ENCODE measurements at regions not wholly inside any gene's neighbourhood (a gene's known extent, or its start where the extent isn't known, plus 50 kb on each side); places are given as distances from the start of the nearest gene placed in this dataset.

DNA sequence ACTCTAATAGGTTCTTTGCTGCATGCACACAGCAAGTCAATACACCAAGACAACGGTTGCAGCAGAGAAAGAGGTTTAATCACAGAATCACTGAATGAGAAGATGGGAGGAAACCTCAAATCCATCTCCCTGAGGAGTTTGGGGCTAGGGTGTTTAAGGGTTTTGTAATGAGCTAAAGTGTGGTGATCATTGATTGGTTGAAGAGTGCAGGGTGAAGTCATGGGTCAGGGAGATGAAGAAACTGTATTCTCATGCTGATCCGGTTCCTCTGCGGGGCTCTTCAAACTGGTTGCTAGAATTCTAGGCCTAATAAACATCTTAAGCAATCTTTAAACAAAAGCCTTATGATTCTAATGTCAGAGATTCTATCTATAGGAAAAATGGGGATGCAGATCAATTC, 432.5 kb upstream of the FAM47C start:
- no peaks in the 10 kb centered on the region for H3K27me3 ChIP-seq (replicated peaks; ENCODE audit: insufficient read depth)
- no peaks in the 10 kb centered on the region for H3K9me3 ChIP-seq
- 78% methylated on average over 3 of the region's 3 CpGs for WGBS
- H3K4me3 ChIP-seq: no peak overlapping the region
- DNase-seq (ENCODE audit: low spot score): no peak
- TF ChIP-seq, protein P1, sequence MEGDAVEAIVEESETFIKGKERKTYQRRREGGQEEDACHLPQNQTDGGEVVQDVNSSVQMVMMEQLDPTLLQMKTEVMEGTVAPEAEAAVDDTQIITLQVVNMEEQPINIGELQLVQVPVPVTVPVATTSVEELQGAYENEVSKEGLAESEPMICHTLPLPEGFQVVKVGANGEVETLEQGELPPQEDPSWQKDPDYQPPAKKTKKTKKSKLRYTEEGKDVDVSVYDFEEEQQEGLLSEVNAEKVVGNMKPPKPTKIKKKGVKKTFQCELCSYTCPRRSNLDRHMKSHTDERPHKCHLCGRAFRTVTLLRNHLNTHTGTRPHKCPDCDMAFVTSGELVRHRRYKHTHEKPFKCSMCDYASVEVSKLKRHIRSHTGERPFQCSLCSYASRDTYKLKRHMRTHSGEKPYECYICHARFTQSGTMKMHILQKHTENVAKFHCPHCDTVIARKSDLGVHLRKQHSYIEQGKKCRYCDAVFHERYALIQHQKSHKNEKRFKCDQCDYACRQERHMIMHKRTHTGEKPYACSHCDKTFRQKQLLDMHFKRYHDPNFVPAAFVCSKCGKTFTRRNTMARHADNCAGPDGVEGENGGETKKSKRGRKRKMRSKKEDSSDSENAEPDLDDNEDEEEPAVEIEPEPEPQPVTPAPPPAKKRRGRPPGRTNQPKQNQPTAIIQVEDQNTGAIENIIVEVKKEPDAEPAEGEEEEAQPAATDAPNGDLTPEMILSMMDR (IDR thresholded peaks at IDR 0.05): no peak
- TF ChIP-seq POLR2A (IDR thresholded peaks at IDR 0.05) (no peak), POLR2AphosphoS5 (IDR thresholded peaks at IDR 0.05) (no peak)
- H3K4me1 ChIP-seq (replicated peaks): no peaks in the 10 kb centered on the region
- no peaks in the 10 kb centered on the region for H3K36me3 ChIP-seq
- intact Hi-C loops (cut with DNase I): no loop called here
- H3K27ac ChIP-seq: no peak overlapping the region

DNA sequence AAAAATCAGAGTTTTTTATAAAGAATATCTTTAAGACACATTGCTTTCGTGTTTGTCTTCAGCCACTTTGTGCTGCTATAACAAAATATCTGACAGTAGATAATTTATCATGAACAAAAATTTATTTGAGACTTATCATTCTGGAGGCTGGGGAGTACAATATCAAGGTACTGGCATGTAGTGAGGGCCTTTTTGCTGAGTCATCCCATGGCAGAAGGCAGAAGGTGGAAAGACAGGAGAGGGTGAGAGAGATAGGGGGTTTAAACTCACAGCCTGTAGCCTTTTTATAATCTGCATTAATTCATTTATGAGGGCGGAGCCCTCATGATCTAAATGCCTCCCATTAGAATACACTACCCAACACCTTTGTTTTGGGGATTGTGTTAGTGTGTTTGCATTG, 431.2 kb upstream of the FAM47C start:
- DNase-seq (ENCODE audit: low spot score): no peak
- no peaks in the 10 kb centered on the region for H3K36me3 ChIP-seq
- H3K4me3 ChIP-seq: no peak overlapping the region
- H3K4me1 ChIP-seq (replicated peaks): no peaks in the 10 kb centered on the region
- no peak overlapping the region for H3K27ac ChIP-seq
- intact Hi-C loops (cut with DNase I): no loop called here
- no peaks in the 10 kb centered on the region for H3K9me3 ChIP-seq
- TF ChIP-seq, protein P1 (IDR thresholded peaks at IDR 0.05): no peak
- TF ChIP-seq POLR2AphosphoS5 (IDR thresholded peaks at IDR 0.05) (no peak), POLR2A (IDR thresholded peaks at IDR 0.05) (no peak)
- WGBS: 89% methylated on average over 2 of the region's 2 CpGs
- H3K27me3 ChIP-seq (replicated peaks; ENCODE audit: insufficient read depth): no peaks in the 10 kb centered on the region

DNA sequence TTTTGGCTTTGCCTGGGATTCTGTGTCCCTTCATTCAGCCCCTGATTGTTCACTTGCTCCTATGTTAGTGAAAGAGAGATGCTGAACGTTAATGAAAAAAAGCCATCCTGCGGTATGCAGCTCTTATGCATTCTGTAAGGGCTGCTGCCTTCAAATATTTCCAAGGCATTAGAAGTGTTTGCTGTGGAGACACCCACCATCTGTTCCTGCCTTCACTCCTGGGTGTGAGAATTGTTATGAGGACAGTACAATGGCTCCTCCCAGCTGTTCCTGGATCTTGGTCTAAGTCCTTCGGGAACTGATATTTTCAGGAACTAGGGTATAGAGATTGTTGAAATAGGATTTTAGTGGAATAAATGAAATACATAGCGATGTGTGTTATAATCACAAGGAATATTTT, 427.1 kb upstream of the FAM47C start:
- intact Hi-C loops (cut with DNase I): no loop called here
- WGBS: 84% methylated on average over 4 of the region's 4 CpGs
- TF ChIP-seq POLR2A (IDR thresholded peaks at IDR 0.05) (no peak), POLR2AphosphoS5 (IDR thresholded peaks at IDR 0.05) (no peak)
- TF ChIP-seq, protein P1 (IDR thresholded peaks at IDR 0.05): no peak
- Histone ChIP-seq H3K36me3 (no peaks in the 10 kb centered on the region), H3K9me3 (no peaks in the 10 kb centered on the region), H3K27ac (no peak overlapping the region), H3K4me1 (replicated peaks) (no peaks in the 10 kb centered on the region), H3K27me3 (replicated peaks; ENCODE audit: insufficient read depth) (no peaks in the 10 kb centered on the region), H3K4me3 (no peak overlapping the region)
- DNase-seq (ENCODE audit: low spot score): no peak

DNA sequence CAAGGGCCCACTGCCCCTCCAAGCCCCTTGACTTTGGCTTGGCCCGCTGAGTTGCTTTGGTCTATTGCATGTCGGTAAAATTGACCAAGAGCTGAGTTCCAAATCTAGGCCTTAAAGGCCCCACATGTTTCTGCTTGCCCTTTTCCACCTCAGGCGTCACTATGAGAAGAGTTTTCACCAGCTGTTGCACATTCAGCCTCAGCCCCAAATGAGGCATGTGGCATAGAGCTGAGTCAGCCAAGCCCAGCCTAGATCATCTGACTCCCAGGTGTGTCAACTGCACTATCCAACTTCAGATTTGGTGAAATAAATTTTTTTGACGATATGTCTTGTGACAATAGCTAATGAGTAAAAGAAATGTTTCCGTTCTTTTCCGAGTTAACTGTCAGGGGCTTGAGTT, 424.5 kb upstream of the FAM47C start:
- H3K36me3 ChIP-seq: no peaks in the 10 kb centered on the region
- no peak for TF ChIP-seq POLR2A (IDR thresholded peaks at IDR 0.05)
- no peak for TF ChIP-seq POLR2AphosphoS5 (IDR thresholded peaks at IDR 0.05)
- TF ChIP-seq, protein P1 (IDR thresholded peaks at IDR 0.05): no peak
- H3K27me3 ChIP-seq (replicated peaks; ENCODE audit: insufficient read depth): no peaks in the 10 kb centered on the region
- H3K4me3 ChIP-seq: no peak overlapping the region
- no peaks in the 10 kb centered on the region for H3K4me1 ChIP-seq (replicated peaks)
- 97% methylated on average over 6 of the region's 6 CpGs for WGBS
- no peaks in the 10 kb centered on the region for H3K9me3 ChIP-seq
- DNase-seq (ENCODE audit: low spot score): no peak
- no peak overlapping the region for H3K27ac ChIP-seq
- intact Hi-C loops (cut with DNase I): no loop called here

DNA sequence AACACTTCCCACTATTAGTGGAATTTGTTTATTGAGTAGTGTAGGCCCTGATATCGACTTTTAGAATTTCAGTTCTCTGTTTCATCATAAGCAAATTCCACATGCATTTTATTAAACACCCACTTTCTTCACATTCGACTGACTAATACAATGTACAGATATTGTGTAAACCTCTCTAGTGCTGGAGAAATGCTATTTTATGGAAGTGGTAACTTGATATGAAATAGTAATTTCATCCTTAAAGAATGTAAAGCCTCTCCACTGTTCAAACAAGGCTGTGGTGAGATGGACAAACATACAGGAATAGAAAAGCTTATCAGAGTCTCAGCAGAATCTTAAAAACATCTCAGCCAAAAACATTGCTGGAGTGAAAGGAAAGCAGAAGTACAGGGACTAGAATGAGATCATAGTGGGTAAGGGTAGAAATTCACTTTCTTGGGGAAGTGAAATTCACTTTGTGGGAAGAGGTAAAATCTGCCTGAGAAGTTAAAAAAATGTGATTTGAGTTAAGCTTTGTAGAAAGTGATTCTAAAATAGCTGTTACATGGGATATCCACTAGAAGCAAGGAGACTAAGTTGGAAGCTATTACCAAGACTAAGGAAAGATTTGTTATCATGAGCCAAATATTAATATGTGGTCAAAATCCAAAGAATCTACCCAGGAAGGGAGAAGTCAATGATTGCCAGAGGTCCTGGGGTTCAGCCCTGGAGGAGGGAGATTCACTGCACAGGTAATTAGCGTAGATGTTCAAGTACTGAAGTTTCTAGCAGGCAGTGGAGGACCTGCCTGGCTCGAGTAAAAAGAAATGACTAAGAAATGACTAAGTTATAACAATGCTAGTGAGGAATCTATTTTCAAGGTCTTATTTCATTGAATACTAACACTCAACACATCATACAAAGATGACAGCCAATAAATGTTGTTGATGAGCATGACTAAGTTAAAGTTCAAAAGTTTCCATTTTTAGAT, 398.3 kb upstream of the FAM47C start:
- no peaks in the 10 kb centered on the region for H3K9me3 ChIP-seq
- intact Hi-C loops (cut with DNase I): no loop called here
- WGBS: 49% methylated on average over 4 of the region's 4 CpGs
- H3K36me3 ChIP-seq: no peaks in the 10 kb centered on the region
- TF ChIP-seq POLR2A (IDR thresholded peaks at IDR 0.05): no peak
- no peak for TF ChIP-seq POLR2AphosphoS5 (IDR thresholded peaks at IDR 0.05)
- TF ChIP-seq, protein P1 (IDR thresholded peaks at IDR 0.05): no peak
- H3K27me3 ChIP-seq (replicated peaks; ENCODE audit: insufficient read depth): no peaks in the 10 kb centered on the region
- H3K27ac ChIP-seq: no peak overlapping the region
- no peak overlapping the region for H3K4me3 ChIP-seq
- DNase-seq (ENCODE audit: low spot score): no peak
- no peaks in the 10 kb centered on the region for H3K4me1 ChIP-seq (replicated peaks)
